SH-SY5Y (cell line): ENCODE measurements at regions not wholly inside any gene's neighbourhood (a gene's known extent, or its start where the extent isn't known, plus 50 kb on each side); places are given as distances from the start of the nearest gene placed in this dataset.

Experiments
- GATA2 ChIP-seq: IDR thresholded peaks from 2 replicates; pipeline ENCODE4 v1.6.1; 2011; ENCODE audit warnings: mild to moderate bottlenecking, low read depth, low read length
- GATA3 ChIP-seq: IDR thresholded peaks from 2 replicates; pipeline ENCODE4 v1.6.1; 2011; ENCODE audit warnings: low read depth, mild to moderate bottlenecking, low read length, moderate library complexity

- TF ChIP-seq GATA3, result no peak
- TF ChIP-seq GATA2, result no peak
These were observed 180.5 kb upstream of the ARX start for GRCh38 chrX:25196221-25196620.
